ENCODE measurements at regions not wholly inside any gene's neighbourhood (a gene's known extent, or its start where the extent isn't known, plus 50 kb on each side); places are given as distances from the start of the nearest gene placed in this dataset.

DNA sequence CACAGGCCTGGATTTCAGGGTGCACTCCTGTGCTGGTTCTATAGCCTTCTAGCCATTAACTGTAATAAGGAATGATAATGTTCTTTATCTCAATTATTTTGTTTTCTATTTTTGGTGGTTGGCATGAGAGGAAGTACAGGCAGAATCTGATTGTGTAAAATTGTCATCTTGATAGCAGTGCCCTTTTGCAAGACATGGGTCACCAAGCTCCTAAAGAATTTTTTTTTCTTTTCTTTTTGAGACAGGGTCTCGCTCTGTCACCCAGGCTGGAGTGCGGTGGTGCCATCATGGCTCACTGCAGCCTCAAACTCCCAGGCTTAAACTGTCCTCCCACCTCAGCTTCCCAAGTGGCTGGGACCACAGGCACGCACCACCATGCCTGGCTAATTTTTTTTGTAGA, 206.7 kb upstream of the JARID2 start:
- TF ChIP-seq, protein P1, sequence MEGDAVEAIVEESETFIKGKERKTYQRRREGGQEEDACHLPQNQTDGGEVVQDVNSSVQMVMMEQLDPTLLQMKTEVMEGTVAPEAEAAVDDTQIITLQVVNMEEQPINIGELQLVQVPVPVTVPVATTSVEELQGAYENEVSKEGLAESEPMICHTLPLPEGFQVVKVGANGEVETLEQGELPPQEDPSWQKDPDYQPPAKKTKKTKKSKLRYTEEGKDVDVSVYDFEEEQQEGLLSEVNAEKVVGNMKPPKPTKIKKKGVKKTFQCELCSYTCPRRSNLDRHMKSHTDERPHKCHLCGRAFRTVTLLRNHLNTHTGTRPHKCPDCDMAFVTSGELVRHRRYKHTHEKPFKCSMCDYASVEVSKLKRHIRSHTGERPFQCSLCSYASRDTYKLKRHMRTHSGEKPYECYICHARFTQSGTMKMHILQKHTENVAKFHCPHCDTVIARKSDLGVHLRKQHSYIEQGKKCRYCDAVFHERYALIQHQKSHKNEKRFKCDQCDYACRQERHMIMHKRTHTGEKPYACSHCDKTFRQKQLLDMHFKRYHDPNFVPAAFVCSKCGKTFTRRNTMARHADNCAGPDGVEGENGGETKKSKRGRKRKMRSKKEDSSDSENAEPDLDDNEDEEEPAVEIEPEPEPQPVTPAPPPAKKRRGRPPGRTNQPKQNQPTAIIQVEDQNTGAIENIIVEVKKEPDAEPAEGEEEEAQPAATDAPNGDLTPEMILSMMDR (IDR thresholded peaks at IDR 0.05; ENCODE audit: insufficient read depth, low read length): no peak
- TF ChIP-seq, protein P2, sequence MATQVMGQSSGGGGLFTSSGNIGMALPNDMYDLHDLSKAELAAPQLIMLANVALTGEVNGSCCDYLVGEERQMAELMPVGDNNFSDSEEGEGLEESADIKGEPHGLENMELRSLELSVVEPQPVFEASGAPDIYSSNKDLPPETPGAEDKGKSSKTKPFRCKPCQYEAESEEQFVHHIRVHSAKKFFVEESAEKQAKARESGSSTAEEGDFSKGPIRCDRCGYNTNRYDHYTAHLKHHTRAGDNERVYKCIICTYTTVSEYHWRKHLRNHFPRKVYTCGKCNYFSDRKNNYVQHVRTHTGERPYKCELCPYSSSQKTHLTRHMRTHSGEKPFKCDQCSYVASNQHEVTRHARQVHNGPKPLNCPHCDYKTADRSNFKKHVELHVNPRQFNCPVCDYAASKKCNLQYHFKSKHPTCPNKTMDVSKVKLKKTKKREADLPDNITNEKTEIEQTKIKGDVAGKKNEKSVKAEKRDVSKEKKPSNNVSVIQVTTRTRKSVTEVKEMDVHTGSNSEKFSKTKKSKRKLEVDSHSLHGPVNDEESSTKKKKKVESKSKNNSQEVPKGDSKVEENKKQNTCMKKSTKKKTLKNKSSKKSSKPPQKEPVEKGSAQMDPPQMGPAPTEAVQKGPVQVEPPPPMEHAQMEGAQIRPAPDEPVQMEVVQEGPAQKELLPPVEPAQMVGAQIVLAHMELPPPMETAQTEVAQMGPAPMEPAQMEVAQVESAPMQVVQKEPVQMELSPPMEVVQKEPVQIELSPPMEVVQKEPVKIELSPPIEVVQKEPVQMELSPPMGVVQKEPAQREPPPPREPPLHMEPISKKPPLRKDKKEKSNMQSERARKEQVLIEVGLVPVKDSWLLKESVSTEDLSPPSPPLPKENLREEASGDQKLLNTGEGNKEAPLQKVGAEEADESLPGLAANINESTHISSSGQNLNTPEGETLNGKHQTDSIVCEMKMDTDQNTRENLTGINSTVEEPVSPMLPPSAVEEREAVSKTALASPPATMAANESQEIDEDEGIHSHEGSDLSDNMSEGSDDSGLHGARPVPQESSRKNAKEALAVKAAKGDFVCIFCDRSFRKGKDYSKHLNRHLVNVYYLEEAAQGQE (IDR thresholded peaks at IDR 0.05; ENCODE audit: insufficient replicate concordance, low read depth): no peak
- no peak for TF ChIP-seq POLR2AphosphoS5 (IDR thresholded peaks at IDR 0.05; ENCODE audit: low read depth)

Measured in HL-60 (cell line).